ENCODE measurements at regions not wholly inside any gene's neighbourhood (a gene's known extent, or its start where the extent isn't known, plus 50 kb on each side); places are given as distances from the start of the nearest gene placed in this dataset.
"Not testable (repeated sequence)": the region's sequence is repeated elsewhere in the genome, so short reads cannot be mapped to it uniquely, and the experiment has no call there.

GRCh38 chr4:3374011-3374645 lies 67.6 kb upstream of the HGFAC start:
- TF ChIP-seq CTCF (IDR thresholded peaks at IDR 0.05; ENCODE audit: extremely low read depth, insufficient read depth, missing control alignments): no peak
- in situ Hi-C loops (cut with MboI; ENCODE audit: low pct_unique_long_range_greater_than_20kb, low sequenced_read_pairs, unreplicated experiment): no loop called here
- no peak for DNase-seq (ENCODE audit: low spot score)

DNA sequence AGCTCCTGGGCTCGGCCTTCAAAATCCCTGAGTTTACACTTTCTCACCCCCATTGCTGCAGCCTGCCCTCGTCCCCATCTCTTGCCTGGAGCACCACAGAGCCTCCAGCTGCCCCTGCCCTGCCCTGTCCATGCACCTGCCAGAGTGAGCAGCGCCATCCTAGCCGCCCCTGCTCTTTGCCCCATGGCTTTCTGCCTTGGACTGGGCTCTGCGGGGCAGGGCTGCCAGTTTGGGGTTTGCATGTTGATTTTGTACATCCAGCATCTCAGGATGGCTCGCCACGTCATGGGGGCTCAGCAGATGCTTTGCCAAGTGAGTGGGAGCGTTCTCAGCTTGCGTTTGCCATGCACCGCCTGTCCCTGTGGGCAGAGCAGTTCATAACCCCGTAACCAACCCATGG lies 67.1 kb upstream of the HGFAC start:
- no peak for TF ChIP-seq CTCF (IDR thresholded peaks at IDR 0.05; ENCODE audit: extremely low read depth, insufficient read depth, missing control alignments)
- no peak for DNase-seq (ENCODE audit: low spot score)
- in situ Hi-C loops (cut with MboI; ENCODE audit: low pct_unique_long_range_greater_than_20kb, low sequenced_read_pairs, unreplicated experiment): no loop called here

DNA sequence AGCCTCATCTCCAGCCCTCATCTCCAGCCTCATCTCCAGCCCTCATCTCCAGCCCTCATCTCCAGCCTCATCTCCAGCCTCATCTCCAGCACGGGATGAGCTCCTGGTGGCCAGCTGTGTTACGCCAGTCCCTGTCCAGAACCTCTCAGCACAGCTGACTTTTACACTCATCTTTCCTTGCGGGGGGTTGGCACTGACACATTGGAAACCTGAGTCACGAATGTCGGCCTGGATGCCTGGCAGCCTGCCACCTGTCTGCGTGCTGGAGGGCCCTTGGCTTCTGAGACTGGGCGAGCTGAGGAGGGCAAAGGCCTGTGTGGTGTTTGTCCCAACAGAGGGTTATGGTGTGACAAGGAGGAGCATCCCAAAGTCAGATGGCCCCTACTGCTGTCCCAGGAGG lies 66.1 kb upstream of the HGFAC start:
- no peak for TF ChIP-seq CTCF (IDR thresholded peaks at IDR 0.05; ENCODE audit: extremely low read depth, insufficient read depth, missing control alignments)
- in situ Hi-C loops (cut with MboI; ENCODE audit: low pct_unique_long_range_greater_than_20kb, low sequenced_read_pairs, unreplicated experiment): no loop called here
- no peak for DNase-seq (ENCODE audit: low spot score)

- no peak for DNase-seq (ENCODE audit: low spot score)
- in situ Hi-C loops (cut with MboI; ENCODE audit: low pct_unique_long_range_greater_than_20kb, low sequenced_read_pairs, unreplicated experiment): no loop called here
- TF ChIP-seq CTCF (IDR thresholded peaks at IDR 0.05; ENCODE audit: extremely low read depth, insufficient read depth, missing control alignments): no peak
These were observed 65.5 kb upstream of the HGFAC start for GRCh38 chr4:3376266-3376665.

- in situ Hi-C loops (cut with MboI; ENCODE audit: low pct_unique_long_range_greater_than_20kb, low sequenced_read_pairs, unreplicated experiment): no loop called here
- no peak for DNase-seq (ENCODE audit: low spot score)
- TF ChIP-seq CTCF (IDR thresholded peaks at IDR 0.05; ENCODE audit: extremely low read depth, insufficient read depth, missing control alignments): no peak
These were observed 64.2 kb upstream of the HGFAC start for GRCh38 chr4:3377557-3377956.

DNA sequence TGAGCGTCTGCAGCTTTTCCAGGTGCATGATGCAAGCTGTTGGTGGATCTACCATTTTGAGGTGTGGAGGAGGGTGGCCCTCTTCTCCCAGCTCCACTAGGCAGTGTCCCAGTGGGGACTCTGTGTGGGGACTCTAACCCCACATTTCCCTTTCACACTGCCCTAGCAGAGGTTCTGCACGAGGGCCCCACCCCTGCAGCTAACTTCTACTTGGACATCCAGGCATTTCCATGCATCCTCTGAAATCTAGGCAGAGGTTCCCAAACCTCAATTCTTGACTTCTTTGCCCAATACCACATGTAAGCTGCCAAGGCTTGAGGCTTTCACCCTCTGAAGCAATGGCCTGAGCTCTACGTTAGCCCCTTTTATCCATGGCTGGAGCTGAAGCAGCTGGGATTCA lies 61.4 kb upstream of the HGFAC start:
- DNase-seq (ENCODE audit: low spot score); in situ Hi-C loops (cut with MboI; ENCODE audit: low pct_unique_long_range_greater_than_20kb, low sequenced_read_pairs, unreplicated experiment): not testable (repeated sequence)

DNA sequence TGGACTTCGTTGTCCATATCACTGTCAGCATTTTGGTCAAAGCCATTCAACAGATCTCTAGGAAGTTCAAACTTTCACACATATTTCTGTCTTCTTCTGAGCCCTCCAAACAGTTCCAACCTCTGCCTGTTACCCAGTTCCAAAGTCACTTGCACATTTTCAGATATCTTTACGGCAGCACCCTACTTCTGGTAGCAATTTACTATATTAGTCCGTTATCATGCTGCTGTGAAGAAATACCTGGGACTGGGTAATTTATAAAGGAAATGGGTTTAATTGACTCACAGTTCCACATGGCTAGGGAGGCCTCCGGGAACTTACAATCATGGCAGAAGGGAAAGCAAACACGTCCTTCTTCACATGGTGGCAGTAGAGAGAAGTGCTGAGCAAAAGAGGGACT lies 60.6 kb upstream of the HGFAC start:
- DNase-seq (ENCODE audit: low spot score); in situ Hi-C loops (cut with MboI; ENCODE audit: low pct_unique_long_range_greater_than_20kb, low sequenced_read_pairs, unreplicated experiment): not testable (repeated sequence)

GRCh38 chr4:3382251-3382650 lies 59.5 kb upstream of the HGFAC start:
- no peak for DNase-seq (ENCODE audit: low spot score)
- TF ChIP-seq CTCF (IDR thresholded peaks at IDR 0.05; ENCODE audit: extremely low read depth, insufficient read depth, missing control alignments): no peak
- in situ Hi-C loops (cut with MboI; ENCODE audit: low pct_unique_long_range_greater_than_20kb, low sequenced_read_pairs, unreplicated experiment): no loop called here

All from GM13977 (cell line).